ENCODE measurements at regions not wholly inside any gene's neighbourhood (a gene's known extent, or its start where the extent isn't known, plus 50 kb on each side); places are given as distances from the start of the nearest gene placed in this dataset.

- H3K27ac Mint-ChIP-seq = no peak overlapping the region
- Histone ChIP-seq H3K79me2 (ENCODE audit: control insufficient read depth, insufficient read depth, low read length) (no peaks in the 10 kb centered on the region), H3K9ac (ENCODE audit: low read length) (no peak overlapping the region), H3K4me1 (ENCODE audit: control insufficient read depth in 2 of 2, insufficient read depth in 2 of 2, low read length in 2 of 2) (no peaks in the 10 kb centered on the region), H3K36me3 (replicated peaks in 1 of 2; ENCODE audit: control extremely low read depth in 1 of 2, control insufficient read depth in 1 of 2, extremely low read depth in 1 of 2, insufficient read depth in 2 of 2, low read length in 1 of 2) (no peaks in the 10 kb centered on the region), H3K4me3 (ENCODE audit: control extremely low read depth in 1 of 5, extremely low read depth in 1 of 5, insufficient read depth in 1 of 5, low read depth in 2 of 5, low read length in 4 of 5) (no peak overlapping the region), H4K20me1 (ENCODE audit: control insufficient read depth, insufficient read depth, low read length, poor library complexity, severe bottlenecking) (no peaks in the 10 kb centered on the region), H3K4me2 (replicated peaks; ENCODE audit: low read depth, low read length, poor library complexity, severe bottlenecking) (no peak overlapping the region), H2AFZ (ENCODE audit: insufficient read depth, low read depth, low read length, poor library complexity, severe bottlenecking) (no peak overlapping the region), H3K27ac (ENCODE audit: low read length in 2 of 2) (no peak overlapping the region), H3K9me3 (ENCODE audit: control extremely low read depth in 1 of 3, control insufficient read depth in 2 of 3, insufficient read depth in 1 of 3, low read length in 2 of 3) (peaks cover 0 to 3% (median 0%) of the 10 kb centered on the region in 3 donors), H3K27me3 (replicated peaks in 1 of 4; ENCODE audit: control extremely low read depth in 1 of 4, control insufficient read depth in 3 of 4, insufficient read depth in 4 of 4, low read length in 3 of 4) (peaks cover 0 to 20% (median 0%) of the 10 kb centered on the region in 4 experiments)
- intact Hi-C loops (cut with micrococcal nuclease) = no loop called here
- ATAC-seq (ENCODE audit: low read depth) = no peak
- ChIA-PET CTCF (no interaction called here), POLR2A (no interaction called here)
- no peak overlapping the region for H3K4me3 Mint-ChIP-seq
- TF ChIP-seq EZH2 (IDR thresholded peaks at IDR 0.05; ENCODE audit: borderline replicate concordance, insufficient read depth, low read depth, low read length, poor library complexity, severe bottlenecking) = no peak
- TF ChIP-seq CTCF (IDR thresholded peaks at IDR 0.05) = no peak
- peaks cover 43% of the 10 kb centered on the region for H3K27me3 Mint-ChIP-seq
- no peaks in the 10 kb centered on the region for H3K9me3 Mint-ChIP-seq (ENCODE audit: insufficient read depth)
- no peak for DNase-seq
- 48% methylated on average over 5 of the region's 6 CpGs for WGBS (ENCODE audit: insufficient coverage)
- no peaks in the 10 kb centered on the region for H3K4me1 Mint-ChIP-seq
These were observed 98.5 kb upstream of the IGSF21 start for GRCh38 chr1:18009055-18009454.

GRCh38 chr1:18009478-18009961 lies 98.1 kb upstream of the IGSF21 start:
- H2AFZ ChIP-seq (ENCODE audit: insufficient read depth, low read depth, low read length, poor library complexity, severe bottlenecking) = no peak overlapping the region
- Mint-ChIP-seq H3K27ac (no peak overlapping the region), H3K4me3 (no peak overlapping the region), H3K4me1 (no peaks in the 10 kb centered on the region), H3K9me3 (ENCODE audit: insufficient read depth) (no peaks in the 10 kb centered on the region), H3K27me3 (peaks cover 42% of the 10 kb centered on the region)
- H3K4me1 ChIP-seq (ENCODE audit: control insufficient read depth in 2 of 2, insufficient read depth in 2 of 2, low read length in 2 of 2) = no peaks in the 10 kb centered on the region
- H3K27me3 ChIP-seq (replicated peaks in 1 of 4; ENCODE audit: control extremely low read depth in 1 of 4, control insufficient read depth in 3 of 4, insufficient read depth in 4 of 4, low read length in 3 of 4) = peaks cover 0 to 17% (median 0%) of the 10 kb centered on the region in 4 experiments
- no peak overlapping the region for H3K9ac ChIP-seq (ENCODE audit: low read length)
- ChIA-PET POLR2A (no interaction called here), CTCF (no interaction called here)
- H3K36me3 ChIP-seq (replicated peaks in 1 of 2; ENCODE audit: control extremely low read depth in 1 of 2, control insufficient read depth in 1 of 2, extremely low read depth in 1 of 2, insufficient read depth in 2 of 2, low read length in 1 of 2) = no peaks in the 10 kb centered on the region
- intact Hi-C loops (cut with micrococcal nuclease) = no loop called here
- TF ChIP-seq CTCF (IDR thresholded peaks at IDR 0.05) = no peak
- TF ChIP-seq EZH2 (IDR thresholded peaks at IDR 0.05; ENCODE audit: borderline replicate concordance, insufficient read depth, low read depth, low read length, poor library complexity, severe bottlenecking) = no peak
- no peak overlapping the region for H3K4me2 ChIP-seq (replicated peaks; ENCODE audit: low read depth, low read length, poor library complexity, severe bottlenecking)
- no peak overlapping the region for H3K27ac ChIP-seq (ENCODE audit: low read length in 2 of 2)
- DNase-seq = no peak
- WGBS (ENCODE audit: insufficient coverage) = 3% methylated on average over 5 of the region's 8 CpGs
- ATAC-seq (ENCODE audit: low read depth) = no peak
- H4K20me1 ChIP-seq (ENCODE audit: control insufficient read depth, insufficient read depth, low read length, poor library complexity, severe bottlenecking) = no peaks in the 10 kb centered on the region
- no peak overlapping the region for H3K4me3 ChIP-seq (ENCODE audit: control extremely low read depth in 1 of 5, extremely low read depth in 1 of 5, insufficient read depth in 1 of 5, low read depth in 2 of 5, low read length in 4 of 5)
- H3K9me3 ChIP-seq (ENCODE audit: control extremely low read depth in 1 of 3, control insufficient read depth in 2 of 3, insufficient read depth in 1 of 3, low read length in 2 of 3) = peaks cover 0 to 3% (median 0%) of the 10 kb centered on the region in 3 donors
- H3K79me2 ChIP-seq (ENCODE audit: control insufficient read depth, insufficient read depth, low read length) = no peaks in the 10 kb centered on the region
